ENCODE measurements at regions not wholly inside any gene's neighbourhood (a gene's known extent, or its start where the extent isn't known, plus 50 kb on each side); places are given as distances from the start of the nearest gene placed in this dataset.

DNA sequence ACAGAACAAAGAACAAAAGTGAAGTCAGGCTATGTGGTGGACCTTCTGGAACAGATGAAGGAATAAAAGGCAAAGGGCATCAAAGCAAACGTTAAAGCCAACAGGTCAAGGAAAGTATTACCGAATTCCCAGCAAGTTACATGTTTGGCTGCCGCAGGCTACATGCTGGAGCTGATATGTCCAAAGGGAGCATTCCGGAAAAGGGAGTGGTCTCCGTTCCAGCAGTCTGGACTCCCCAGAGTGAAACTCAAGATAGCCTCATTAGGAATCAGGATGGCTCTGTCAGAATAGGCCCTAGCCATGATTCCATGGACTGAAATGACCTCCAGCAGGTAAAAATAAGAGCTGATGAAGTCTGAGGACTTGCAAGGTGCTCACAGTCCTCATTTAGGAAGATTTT is 379.8 kb upstream of the PRICKLE1 start:
- H3K36me3 Mint-ChIP-seq (ENCODE audit: low read depth, unreplicated experiment): no peaks in the 10 kb centered on the region
- no peak for DNase-seq (ENCODE audit: low spot score)

DNA sequence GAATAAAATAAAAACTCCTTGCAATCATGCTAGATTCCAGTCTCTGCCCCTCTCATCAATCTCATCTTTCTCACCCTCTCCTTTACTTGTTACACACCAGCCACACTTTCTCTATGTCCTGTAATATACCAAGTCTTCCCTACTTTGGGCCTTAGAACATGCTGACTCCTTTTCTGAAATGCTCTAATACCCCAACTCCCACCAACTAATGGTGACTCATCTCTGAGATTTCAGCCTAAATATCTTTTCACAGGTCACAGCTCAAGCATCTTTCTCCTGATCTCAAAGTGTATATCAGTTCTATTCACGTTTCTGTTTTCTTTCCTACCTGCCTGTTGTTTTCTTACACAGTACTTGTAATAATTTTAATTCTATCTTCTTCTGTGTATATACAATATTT is 378.9 kb upstream of the PRICKLE1 start:
- no peak overlapping the region for H3K27ac Mint-ChIP-seq (ENCODE audit: unreplicated experiment)
- DNase-seq (ENCODE audit: low spot score): no peak
- H3K36me3 Mint-ChIP-seq (ENCODE audit: low read depth, unreplicated experiment): no peaks in the 10 kb centered on the region
- H3K4me1 Mint-ChIP-seq (ENCODE audit: unreplicated experiment): peaks cover 8% of the 10 kb centered on the region
- H3K27me3 Mint-ChIP-seq (ENCODE audit: unreplicated experiment): no peaks in the 10 kb centered on the region
- H3K4me3 Mint-ChIP-seq (ENCODE audit: unreplicated experiment): no peak overlapping the region
- TF ChIP-seq, protein P1, sequence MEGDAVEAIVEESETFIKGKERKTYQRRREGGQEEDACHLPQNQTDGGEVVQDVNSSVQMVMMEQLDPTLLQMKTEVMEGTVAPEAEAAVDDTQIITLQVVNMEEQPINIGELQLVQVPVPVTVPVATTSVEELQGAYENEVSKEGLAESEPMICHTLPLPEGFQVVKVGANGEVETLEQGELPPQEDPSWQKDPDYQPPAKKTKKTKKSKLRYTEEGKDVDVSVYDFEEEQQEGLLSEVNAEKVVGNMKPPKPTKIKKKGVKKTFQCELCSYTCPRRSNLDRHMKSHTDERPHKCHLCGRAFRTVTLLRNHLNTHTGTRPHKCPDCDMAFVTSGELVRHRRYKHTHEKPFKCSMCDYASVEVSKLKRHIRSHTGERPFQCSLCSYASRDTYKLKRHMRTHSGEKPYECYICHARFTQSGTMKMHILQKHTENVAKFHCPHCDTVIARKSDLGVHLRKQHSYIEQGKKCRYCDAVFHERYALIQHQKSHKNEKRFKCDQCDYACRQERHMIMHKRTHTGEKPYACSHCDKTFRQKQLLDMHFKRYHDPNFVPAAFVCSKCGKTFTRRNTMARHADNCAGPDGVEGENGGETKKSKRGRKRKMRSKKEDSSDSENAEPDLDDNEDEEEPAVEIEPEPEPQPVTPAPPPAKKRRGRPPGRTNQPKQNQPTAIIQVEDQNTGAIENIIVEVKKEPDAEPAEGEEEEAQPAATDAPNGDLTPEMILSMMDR (IDR thresholded peaks at IDR 0.05; ENCODE audit: unreplicated experiment): no peak
- no peaks in the 10 kb centered on the region for H3K9me3 Mint-ChIP-seq (ENCODE audit: unreplicated experiment)

More for the DNA sequence above, 379.8 kb upstream of the PRICKLE1 start:
- Mint-ChIP-seq H3K4me3 (ENCODE audit: unreplicated experiment) (no peak overlapping the region), H3K9me3 (ENCODE audit: unreplicated experiment) (no peaks in the 10 kb centered on the region), H3K4me1 (ENCODE audit: unreplicated experiment) (peaks cover 8% of the 10 kb centered on the region), H3K27ac (ENCODE audit: unreplicated experiment) (no peak overlapping the region), H3K27me3 (ENCODE audit: unreplicated experiment) (peaks cover 2% of the 10 kb centered on the region)
- TF ChIP-seq, protein P1 (IDR thresholded peaks at IDR 0.05; ENCODE audit: unreplicated experiment): no peak

DNA sequence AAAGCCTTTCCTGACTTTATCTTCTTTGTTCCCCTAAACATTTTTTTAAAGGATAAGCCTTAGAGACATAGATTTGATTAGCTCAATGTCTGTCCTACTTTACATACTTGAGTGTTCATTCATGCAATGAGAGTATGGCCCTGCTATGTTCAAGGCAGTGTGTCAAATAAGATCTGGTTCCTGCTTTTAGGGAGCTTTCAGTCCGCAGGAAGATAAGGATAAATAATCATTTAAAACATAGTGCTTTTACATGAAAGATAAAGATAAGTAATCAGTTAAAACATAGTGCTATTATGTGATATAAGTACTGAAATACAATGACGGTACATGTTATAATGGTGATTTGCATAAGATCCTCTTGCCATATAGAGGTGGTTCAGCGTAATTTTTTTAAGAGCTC is 378.3 kb upstream of the PRICKLE1 start:
- H3K36me3 Mint-ChIP-seq (ENCODE audit: low read depth, unreplicated experiment): no peaks in the 10 kb centered on the region
- DNase-seq (ENCODE audit: low spot score): no peak
- no peak overlapping the region for H3K4me3 Mint-ChIP-seq (ENCODE audit: unreplicated experiment)
- peaks cover 8% of the 10 kb centered on the region for H3K4me1 Mint-ChIP-seq (ENCODE audit: unreplicated experiment)
- no peak overlapping the region for H3K27ac Mint-ChIP-seq (ENCODE audit: unreplicated experiment)
- TF ChIP-seq, protein P1 (IDR thresholded peaks at IDR 0.05; ENCODE audit: unreplicated experiment): no peak
- no peaks in the 10 kb centered on the region for H3K9me3 Mint-ChIP-seq (ENCODE audit: unreplicated experiment)
- H3K27me3 Mint-ChIP-seq (ENCODE audit: unreplicated experiment): no peaks in the 10 kb centered on the region

DNA sequence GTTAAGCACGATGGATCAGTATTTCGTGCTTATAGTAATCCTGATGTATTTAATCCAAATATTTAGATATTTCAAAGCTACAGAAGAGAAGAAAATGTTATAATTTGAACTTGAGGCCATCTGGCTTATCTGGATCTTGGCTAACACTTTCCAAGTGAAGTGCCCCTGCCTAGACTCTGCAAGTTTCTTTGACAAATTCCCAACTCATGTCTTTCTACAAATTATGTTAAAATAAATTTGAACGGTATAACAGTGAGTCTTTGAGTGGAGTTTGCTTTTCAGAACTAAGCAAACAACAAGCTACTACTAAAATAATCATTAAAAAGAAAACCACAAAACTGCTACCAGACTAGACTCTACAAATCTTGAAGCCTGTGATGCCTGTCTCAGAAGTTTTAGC is 374.4 kb upstream of the PRICKLE1 start:
- H3K27ac Mint-ChIP-seq (ENCODE audit: unreplicated experiment): no peak overlapping the region
- H3K9me3 Mint-ChIP-seq (ENCODE audit: unreplicated experiment): no peaks in the 10 kb centered on the region
- no peaks in the 10 kb centered on the region for H3K27me3 Mint-ChIP-seq (ENCODE audit: unreplicated experiment)
- no peak for DNase-seq (ENCODE audit: low spot score)
- TF ChIP-seq, protein P1 (IDR thresholded peaks at IDR 0.05; ENCODE audit: unreplicated experiment): no peak
- H3K4me1 Mint-ChIP-seq (ENCODE audit: unreplicated experiment): peaks cover 3% of the 10 kb centered on the region
- H3K36me3 Mint-ChIP-seq (ENCODE audit: low read depth, unreplicated experiment): no peaks in the 10 kb centered on the region
- no peak overlapping the region for H3K4me3 Mint-ChIP-seq (ENCODE audit: unreplicated experiment)

DNA sequence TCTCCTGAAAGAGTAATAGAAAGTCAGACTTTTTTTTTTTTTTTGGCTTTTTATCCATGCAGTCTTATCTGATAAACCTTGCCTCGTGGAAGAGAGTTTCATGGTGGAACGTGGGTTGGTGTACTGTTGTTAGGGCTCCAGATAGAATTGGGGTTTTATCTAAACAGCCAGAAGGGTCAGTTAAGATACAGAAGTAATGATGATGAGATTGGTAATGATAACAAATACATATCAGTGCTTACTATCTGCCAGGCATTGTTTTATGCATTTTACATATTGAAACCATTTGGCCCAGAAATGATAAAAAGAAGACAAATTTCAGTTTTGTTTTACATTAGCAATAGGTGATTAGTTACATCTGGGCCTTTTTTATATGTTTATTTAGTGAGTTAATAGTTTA is 372.8 kb upstream of the PRICKLE1 start:
- Mint-ChIP-seq H3K4me1 (ENCODE audit: unreplicated experiment) (peaks cover 3% of the 10 kb centered on the region), H3K9me3 (ENCODE audit: unreplicated experiment) (no peaks in the 10 kb centered on the region), H3K27ac (ENCODE audit: unreplicated experiment) (no peak overlapping the region), H3K36me3 (ENCODE audit: low read depth, unreplicated experiment) (no peaks in the 10 kb centered on the region), H3K27me3 (ENCODE audit: unreplicated experiment) (no peaks in the 10 kb centered on the region), H3K4me3 (ENCODE audit: unreplicated experiment) (no peak overlapping the region)
- TF ChIP-seq, protein P1 (IDR thresholded peaks at IDR 0.05; ENCODE audit: unreplicated experiment): no peak
- no peak for DNase-seq (ENCODE audit: low spot score)

Measured in endothelial cell (in vitro differentiated cells).